CD4-positive, alpha-beta T cell (primary cell): ENCODE measurements at regions not wholly inside any gene's neighbourhood (a gene's known extent, or its start where the extent isn't known, plus 50 kb on each side); places are given as distances from the start of the nearest gene placed in this dataset.

Experiments used
- ATAC-seq: fragments of 200-7000 bp; cut with Tn5 transposase; one replicate; pipeline ENCODE4 v1.10.0; 2022; ENCODE audit warnings: mild to moderate bottlenecking; ENCODE audit not compliant: poor library complexity
- CTCF ChIA-PET: fragments of 350-600 bp; sonication (Branson Sonifier 250); formaldehyde crosslinking; loops from one replicate; lab custom pipeline; 2021; ENCODE audit warnings: antibody characterized with exemption, inconsistent platforms; lab: Charles Lee
- POLR2A ChIA-PET: fragments of 350-600 bp; sonication (Branson Sonifier 250); formaldehyde crosslinking; loops from one replicate; lab custom pipeline; 2021; ENCODE audit warnings: antibody characterized with exemption, inconsistent platforms; lab: Charles Lee
- DNase-seq, 14 experiments: peaks; one replicate each; pipeline ENCODE4 v3.0.0-alpha.2; 2013 to 2020; ENCODE audit warnings: mixed read lengths in 2 of 14
- H3K27ac ChIP-seq, 2 donors: one replicate each; pipeline versions ENCODE4 v1.5.1 to v1.7.0; 2013; ENCODE audit warnings: low read length in 2 of 2, low read depth in 1 of 2, mild to moderate bottlenecking in 1 of 2
- H3K27me3 ChIP-seq, 2 experiments: 1 replicate in 1 of 2; 2 replicates in 1 of 2; pipeline versions ENCODE4 v1.6.1 to v1.7.0; 2013; ENCODE audit warnings: low read length in 2 of 2, control low read depth in 1 of 2, mild to moderate bottlenecking in 1 of 2, moderate library complexity in 1 of 2; ENCODE audit not compliant: insufficient read depth in 2 of 2, control insufficient read depth in 1 of 2
- H3K36me3 ChIP-seq: one replicate; pipeline ENCODE4 v1.6.1; 2013; ENCODE audit warnings: low read length, control low read depth; ENCODE audit not compliant: insufficient read depth
- H3K4me1 ChIP-seq: one replicate; pipeline ENCODE4 v1.6.1; 2013; ENCODE audit warnings: low read length, control low read depth; ENCODE audit not compliant: insufficient read depth
- H3K4me3 ChIP-seq: one replicate; pipeline ENCODE4 v1.5.1; 2013; ENCODE audit warnings: mild to moderate bottlenecking, low read length, moderate library complexity
- H3K9me3 ChIP-seq, 2 experiments: 1 replicate in 1 of 2; 2 replicates in 1 of 2; pipeline versions ENCODE4 v1.6.1 to v1.7.0; 2013; ENCODE audit warnings: low read length in 2 of 2, mild to moderate bottlenecking in 2 of 2, control low read depth in 1 of 2, moderate library complexity in 1 of 2; ENCODE audit not compliant: control insufficient read depth in 1 of 2, insufficient read depth in 1 of 2
- H3K27ac Mint-ChIP-seq: one replicate; pipeline ENCODE4 v1.8.0; 2020; ENCODE audit warnings: mixed read lengths
- H3K27me3 Mint-ChIP-seq: one replicate; pipeline ENCODE4 v1.8.0; 2021; ENCODE audit warnings: mixed read lengths
- H3K36me3 Mint-ChIP-seq: one replicate; pipeline ENCODE4 v1.8.0; 2021; ENCODE audit warnings: low read depth, mixed read lengths
- H3K4me1 Mint-ChIP-seq: one replicate; pipeline ENCODE4 v1.8.0; 2021; ENCODE audit warnings: low read depth, mixed read lengths
- H3K4me3 Mint-ChIP-seq: one replicate; pipeline ENCODE4 v1.8.0; 2020; ENCODE audit warnings: mild to moderate bottlenecking, mixed read lengths
- H3K9me3 Mint-ChIP-seq: one replicate; pipeline ENCODE4 v1.8.0; 2020; ENCODE audit warnings: mixed read lengths
- intact Hi-C, 2 experiments: fragments of 100-400 bp; cut with DNase I in 1 of 2; cut with micrococcal nuclease in 1 of 2; formaldehyde crosslinking; loops; one replicate each; pipeline versions ENCODE4 v1.15.1 to v1.9.0; 2023 to 2025; cut with DNase I, micrococcal nuclease
- TF ChIP-seq, protein P1 (sequence below): fragments of 200-600 bp; IDR thresholded peaks from one replicate; pipeline ENCODE4 v1.8.0; 2022; ENCODE audit warnings: antibody characterized with exemption, mild to moderate bottlenecking

GRCh38 chr3:168250415-168250861, 154.7 kb upstream of the GOLIM4 start:
- Mint-ChIP-seq H3K27ac (no peak overlapping the region), H3K4me1 (peaks cover 6% of the 10 kb centered on the region), H3K9me3 (no peaks in the 10 kb centered on the region), H3K27me3 (peaks cover 58% of the 10 kb centered on the region), H3K36me3 (no peaks in the 10 kb centered on the region), H3K4me3 (no peak overlapping the region)
- Histone ChIP-seq H3K4me3 (no peak overlapping the region), H3K27ac (no peak overlapping the region), H3K27me3 (peaks cover 20 to 24% of the 10 kb centered on the region in 2 experiments), H3K4me1 (peaks cover 4% of the 10 kb centered on the region), H3K9me3 (peaks cover 0 to 23% of the 10 kb centered on the region in 2 experiments), H3K36me3 (no peaks in the 10 kb centered on the region)
- POLR2A ChIA-PET: no interaction called here
- CTCF ChIA-PET: no interaction called here
- intact Hi-C loops: no loop called here
- DNase-seq (no peak), ATAC-seq (no peak)
- TF ChIP-seq, protein P1, sequence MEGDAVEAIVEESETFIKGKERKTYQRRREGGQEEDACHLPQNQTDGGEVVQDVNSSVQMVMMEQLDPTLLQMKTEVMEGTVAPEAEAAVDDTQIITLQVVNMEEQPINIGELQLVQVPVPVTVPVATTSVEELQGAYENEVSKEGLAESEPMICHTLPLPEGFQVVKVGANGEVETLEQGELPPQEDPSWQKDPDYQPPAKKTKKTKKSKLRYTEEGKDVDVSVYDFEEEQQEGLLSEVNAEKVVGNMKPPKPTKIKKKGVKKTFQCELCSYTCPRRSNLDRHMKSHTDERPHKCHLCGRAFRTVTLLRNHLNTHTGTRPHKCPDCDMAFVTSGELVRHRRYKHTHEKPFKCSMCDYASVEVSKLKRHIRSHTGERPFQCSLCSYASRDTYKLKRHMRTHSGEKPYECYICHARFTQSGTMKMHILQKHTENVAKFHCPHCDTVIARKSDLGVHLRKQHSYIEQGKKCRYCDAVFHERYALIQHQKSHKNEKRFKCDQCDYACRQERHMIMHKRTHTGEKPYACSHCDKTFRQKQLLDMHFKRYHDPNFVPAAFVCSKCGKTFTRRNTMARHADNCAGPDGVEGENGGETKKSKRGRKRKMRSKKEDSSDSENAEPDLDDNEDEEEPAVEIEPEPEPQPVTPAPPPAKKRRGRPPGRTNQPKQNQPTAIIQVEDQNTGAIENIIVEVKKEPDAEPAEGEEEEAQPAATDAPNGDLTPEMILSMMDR: no peak

GRCh38 chr3:168249550-168250414, 154.1 kb upstream of the GOLIM4 start:
- H3K27me3 Mint-ChIP-seq: peaks cover 59% of the 10 kb centered on the region
- TF ChIP-seq, protein P1: no peak
- peaks cover 6% of the 10 kb centered on the region for H3K4me1 Mint-ChIP-seq
- ChIA-PET POLR2A (no interaction called here), CTCF (no interaction called here)
- intact Hi-C loops: no loop called here
- Histone ChIP-seq H3K4me3 (no peak overlapping the region), H3K27me3 (peaks cover 20 to 24% of the 10 kb centered on the region in 2 experiments), H3K4me1 (peaks cover 4% of the 10 kb centered on the region), H3K27ac (no peak overlapping the region), H3K9me3 (peaks cover 0 to 21% of the 10 kb centered on the region in 2 experiments), H3K36me3 (no peaks in the 10 kb centered on the region)
- no peak overlapping the region for H3K4me3 Mint-ChIP-seq
- no peaks in the 10 kb centered on the region for H3K36me3 Mint-ChIP-seq
- peak in 2 of 14 experiments; percentile 4 to 13 for DNase-seq
- H3K27ac Mint-ChIP-seq: no peak overlapping the region
- H3K9me3 Mint-ChIP-seq: no peaks in the 10 kb centered on the region
- ATAC-seq: no peak

DNA sequence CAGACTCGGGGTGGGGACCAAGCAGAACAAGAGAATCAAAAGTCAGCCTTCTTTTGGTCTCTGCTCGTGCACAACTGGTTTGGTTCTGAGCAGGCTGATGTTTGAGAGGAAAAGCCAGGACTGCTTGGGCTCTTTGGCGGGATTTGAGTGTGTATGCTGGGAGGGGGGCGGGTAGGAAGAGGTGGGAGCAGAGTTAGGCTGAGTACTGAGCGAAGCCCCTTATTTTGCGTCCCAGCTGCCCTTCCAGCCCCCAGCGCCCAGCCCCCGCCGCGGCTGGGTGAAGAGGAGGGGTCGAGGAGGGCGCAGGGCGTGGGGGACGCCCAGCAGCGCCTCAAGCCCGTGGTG, 153.5 kb upstream of the GOLIM4 start:
- Mint-ChIP-seq H3K4me3 (no peak overlapping the region), H3K27me3 (peaks cover 59% of the 10 kb centered on the region), H3K27ac (no peak overlapping the region), H3K36me3 (no peaks in the 10 kb centered on the region), H3K4me1 (peaks cover 6% of the 10 kb centered on the region), H3K9me3 (no peaks in the 10 kb centered on the region)
- no peak overlapping the region for H3K27ac ChIP-seq
- H3K4me3 ChIP-seq: no peak overlapping the region
- TF ChIP-seq, protein P1: no peak
- H3K27me3 ChIP-seq: peaks cover 20 to 24% of the 10 kb centered on the region in 2 experiments
- peaks cover 0 to 21% of the 10 kb centered on the region in 2 experiments for H3K9me3 ChIP-seq
- ATAC-seq: no peak
- CTCF ChIA-PET: no interaction called here
- no peak for DNase-seq
- H3K36me3 ChIP-seq: no peaks in the 10 kb centered on the region
- POLR2A ChIA-PET: no interaction called here
- intact Hi-C loops: no loop called here
- peaks cover 4% of the 10 kb centered on the region for H3K4me1 ChIP-seq
